Right lobe of liver (tissue), 6 donors: ENCODE measurements at regions not wholly inside any gene's neighbourhood (a gene's known extent, or its start where the extent isn't known, plus 50 kb on each side); places are given as distances from the start of the nearest gene placed in this dataset.

Source experiments
- ATAC-seq, 4 donors: fragments of 200-7000 bp; cut with Tn5 transposase; one replicate each; pipeline ENCODE4 v1.9.1; 2020; ENCODE audit warnings: mild to moderate bottlenecking in 4 of 4, moderate library complexity in 4 of 4
- DNase-seq, 3 donors: peaks; one replicate each; pipeline ENCODE4 v3.0.0-alpha.2; 2020
- H3K27ac ChIP-seq, 3 donors: fragments of 200-600 bp; one replicate each; pipeline ENCODE4 v1.8.0; 2022
- H3K27me3 ChIP-seq, 2 donors: fragments of 200-600 bp; one replicate each; pipeline ENCODE4 v1.8.0; 2022
- H3K36me3 ChIP-seq, 4 donors: fragments of 200-600 bp; sonication (generic) in 1 of 4; one replicate each; pipeline versions ENCODE4 v1.5.1 to v1.8.0; 2017 to 2022; ENCODE audit warnings: control low read depth in 1 of 4
- H3K4me1 ChIP-seq, 4 donors: fragments of 200-600 bp; sonication (generic) in 1 of 4; one replicate each; pipeline versions ENCODE4 v1.5.1 to v1.8.0; 2017 to 2022; ENCODE audit warnings: control low read depth in 1 of 4
- H3K4me3 ChIP-seq, 3 donors: fragments of 200-600 bp; one replicate each; pipeline ENCODE4 v1.8.0; 2022
- H3K9me3 ChIP-seq, 4 donors: fragments of 200-600 bp; sonication (generic) in 1 of 4; one replicate each; pipeline versions ENCODE4 v1.5.1 to v1.8.0; 2017 to 2022; ENCODE audit warnings: control low read depth in 1 of 4
- CTCF ChIP-seq, 4 donors: fragments of 200-600 bp in 3 of 4; fragments of 450-650 bp in 1 of 4; IDR thresholded peaks; one replicate each; pipeline versions ENCODE4 v1.5.1 to v1.8.0; 2016 to 2022; ENCODE audit warnings: antibody characterized with exemption in 4 of 4, mild to moderate bottlenecking in 2 of 4
- POLR2A ChIP-seq: fragments of 450-650 bp; IDR thresholded peaks from one replicate; pipeline ENCODE4 v1.6.1; 2017; ENCODE audit warnings: antibody characterized with exemption, mild to moderate bottlenecking
- WGBS: methylation state at CpG from one replicate; pipeline ENCODE4 v1.1.6; 2018; ENCODE audit warnings: low coverage, low lambda C conversion rate; ENCODE audit not compliant: insufficient coverage; ENCODE audit errors: missing lambda C conversion rate; 5-methylcytosine and 5-hydroxymethylcytosine counted together
- intact Hi-C, 2 donors: fragments of 100-400 bp; cut with DNase I; formaldehyde crosslinking; loops; one replicate each; pipeline versions ENCODE4 v1.11.2 to v1.14.1; 2022
- donor health status: DM: no; HTN: yes; CAD: no.
- donor health status: DM: no; HTN: no; CAD: no.
- donor health status: DM: no; HTN: no; CAD: no.
- donor health status: DM: no; HTN: yes; CAD: no.
- donor health status: DM: no; HTN: yes; CAD: no.

GRCh38 chr12:107581619-107582015 is 104.0 kb upstream of the PWP1 start:
- H3K9me3 ChIP-seq = no peaks in the 10 kb centered on the region
- intact Hi-C loops = no loop called here

GRCh38 chr12:107583551-107583950 is 102.0 kb upstream of the PWP1 start:
- H3K27me3 ChIP-seq = no peaks in the 10 kb centered on the region
- intact Hi-C loops = no loop called here
- ATAC-seq = no peak
- DNase-seq = no peak
- no peak overlapping the region for H3K27ac ChIP-seq
- H3K4me1 ChIP-seq = no peaks in the 10 kb centered on the region
- TF ChIP-seq CTCF (IDR thresholded peaks at IDR 0.05) (no peak), POLR2A (no peak)
- H3K36me3 ChIP-seq = no peaks in the 10 kb centered on the region
- WGBS = 66% methylated on average over 4 of the region's 5 CpGs
- no peaks in the 10 kb centered on the region for H3K9me3 ChIP-seq
- no peak overlapping the region for H3K4me3 ChIP-seq

More at GRCh38 chr12:107581619-107582015, 104.0 kb upstream of the PWP1 start:
- Histone ChIP-seq H3K4me3 (no peak overlapping the region), H3K27me3 (no peaks in the 10 kb centered on the region), H3K27ac (no peak overlapping the region), H3K4me1 (no peaks in the 10 kb centered on the region), H3K36me3 (no peaks in the 10 kb centered on the region)
- ATAC-seq (no peak), DNase-seq (no peak)
- WGBS = 63% methylated on average over 11 of the region's 12 CpGs
- no peak for TF ChIP-seq POLR2A
- no peak for TF ChIP-seq CTCF (IDR thresholded peaks at IDR 0.05)

- H3K27me3 ChIP-seq = no peaks in the 10 kb centered on the region
- TF ChIP-seq CTCF (IDR thresholded peaks at IDR 0.05) (no peak), POLR2A (no peak)
Measured at GRCh38 chr12:107584563-107584962, 101.0 kb upstream of the PWP1 start.

GRCh38 chr12:107586256-107586970 is 99.2 kb upstream of the PWP1 start:
- intact Hi-C loops = no loop called here
- no peaks in the 10 kb centered on the region for H3K9me3 ChIP-seq
- 72% methylated on average over 9 of the region's 12 CpGs for WGBS
- TF ChIP-seq POLR2A (no peak), CTCF (IDR thresholded peaks at IDR 0.05) (no peak)
- DNase-seq (no peak), ATAC-seq (no peak)
- no peaks in the 10 kb centered on the region for H3K36me3 ChIP-seq
- H3K4me1 ChIP-seq = no peaks in the 10 kb centered on the region
- no peaks in the 10 kb centered on the region for H3K27me3 ChIP-seq
- no peak overlapping the region for H3K27ac ChIP-seq
- H3K4me3 ChIP-seq = no peak overlapping the region

More at GRCh38 chr12:107584563-107584962, 101.0 kb upstream of the PWP1 start:
- ATAC-seq = no peak
- H3K27ac ChIP-seq = no peak overlapping the region
- intact Hi-C loops = no loop called here
- H3K36me3 ChIP-seq = no peaks in the 10 kb centered on the region
- H3K9me3 ChIP-seq = no peaks in the 10 kb centered on the region
- no peak for DNase-seq
- H3K4me1 ChIP-seq = no peaks in the 10 kb centered on the region
- H3K4me3 ChIP-seq = no peak overlapping the region
- 14% methylated on average over 1 of the region's 2 CpGs for WGBS
